ENCODE measurements at regions not wholly inside any gene's neighbourhood (a gene's known extent, or its start where the extent isn't known, plus 50 kb on each side); places are given as distances from the start of the nearest gene placed in this dataset.

GRCh38 chr11:134466610-134467567, 54.8 kb upstream of the B3GAT1 start:
- DNase-seq, result no peak
- no peak for ATAC-seq
- intact Hi-C loops (cut with micrococcal nuclease), result no loop called here

- ATAC-seq (no peak), DNase-seq (no peak)
- intact Hi-C loops (cut with micrococcal nuclease), result no loop called here
These were observed 54.1 kb upstream of the B3GAT1 start for GRCh38 chr11:134466156-134466555.

DNA sequence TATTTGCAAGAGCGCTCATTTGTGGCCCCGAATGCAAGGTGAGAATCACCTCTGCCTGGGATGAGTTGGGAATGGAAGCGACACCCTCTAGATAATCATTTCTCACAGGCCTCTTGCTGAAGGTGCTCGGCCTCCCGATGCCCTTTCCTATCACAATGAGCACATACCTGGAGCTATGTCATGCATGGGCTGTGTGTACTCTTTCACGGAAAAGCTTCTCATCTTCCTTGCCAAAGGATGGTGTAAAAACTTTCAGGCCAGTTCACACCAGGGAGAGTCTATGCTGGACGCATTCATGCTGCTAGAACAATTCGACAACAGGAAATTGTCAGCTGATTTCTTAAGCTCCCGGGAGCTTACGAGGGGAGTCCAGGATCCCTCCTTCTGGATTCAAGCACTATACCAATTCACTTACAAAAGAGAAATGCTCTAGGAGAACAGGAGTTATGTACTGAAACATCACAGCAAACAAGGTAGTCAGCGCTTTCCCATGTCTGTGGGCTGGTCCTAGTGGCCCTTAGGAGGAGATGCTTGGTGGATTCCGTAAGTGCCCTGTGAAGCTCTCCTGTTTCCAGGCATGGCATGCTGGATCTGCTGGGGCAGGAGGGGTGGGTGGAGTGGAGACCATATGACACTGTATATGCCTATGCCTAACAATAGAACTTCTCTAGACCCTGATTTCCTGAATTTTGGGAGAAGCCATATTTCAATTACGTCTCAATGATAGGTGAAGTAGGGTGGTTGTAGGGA, 53.1 kb upstream of the B3GAT1 start:
- intact Hi-C loops (cut with micrococcal nuclease), result no loop called here
- ATAC-seq, result no peak
- no peak for DNase-seq

DNA sequence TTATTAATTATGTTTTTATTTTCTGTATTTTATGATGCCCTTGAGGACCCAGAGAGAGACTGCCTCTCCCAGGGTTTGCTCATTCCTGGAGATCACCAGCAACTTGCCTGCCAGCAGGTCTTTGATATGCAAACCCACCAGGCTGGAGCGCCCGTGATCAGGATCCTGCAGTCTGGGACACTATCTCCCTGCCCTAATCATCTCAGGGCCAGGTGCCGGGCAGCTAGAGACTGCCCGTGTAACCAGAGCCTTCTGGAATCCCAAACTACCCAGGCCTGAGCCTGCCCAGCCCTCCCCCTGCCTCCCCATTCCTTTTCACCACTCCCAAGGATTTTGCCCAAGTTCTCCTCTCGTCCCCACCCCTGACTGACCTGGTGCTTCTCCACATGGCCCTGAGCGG, 52.2 kb upstream of the B3GAT1 start:
- ATAC-seq (no peak), DNase-seq (no peak)
- intact Hi-C loops (cut with micrococcal nuclease), result no loop called here

- no peak for ATAC-seq
- intact Hi-C loops (cut with micrococcal nuclease), result no loop called here
- no peak for DNase-seq
These were observed 51.7 kb upstream of the B3GAT1 start for GRCh38 chr11:134463716-134464115.
